Fibroblast of villous mesenchyme (primary cell): ENCODE measurements at regions not wholly inside any gene's neighbourhood (a gene's known extent, or its start where the extent isn't known, plus 50 kb on each side); places are given as distances from the start of the nearest gene placed in this dataset.
"Not testable (repeated sequence)": the region's sequence is repeated elsewhere in the genome, so short reads cannot be mapped to it uniquely, and the experiment has no call there.

ENCODE experiments used
- DNase-seq: peaks from one replicate; pipeline ENCODE4 v3.0.0-alpha.2; 2010; ENCODE audit warnings: low read depth
- H3K4me3 ChIP-seq: 2 replicates; pipeline ENCODE4 v1.5.1; 2011; ENCODE audit warnings: low read depth, mild to moderate bottlenecking, low read length
- TF ChIP-seq, protein P1 (sequence below): IDR thresholded peaks from 2 replicates; pipeline ENCODE4 v1.5.1; 2012; ENCODE audit warnings: low read depth, mild to moderate bottlenecking, low read length; ENCODE audit not compliant: insufficient read depth

DNA sequence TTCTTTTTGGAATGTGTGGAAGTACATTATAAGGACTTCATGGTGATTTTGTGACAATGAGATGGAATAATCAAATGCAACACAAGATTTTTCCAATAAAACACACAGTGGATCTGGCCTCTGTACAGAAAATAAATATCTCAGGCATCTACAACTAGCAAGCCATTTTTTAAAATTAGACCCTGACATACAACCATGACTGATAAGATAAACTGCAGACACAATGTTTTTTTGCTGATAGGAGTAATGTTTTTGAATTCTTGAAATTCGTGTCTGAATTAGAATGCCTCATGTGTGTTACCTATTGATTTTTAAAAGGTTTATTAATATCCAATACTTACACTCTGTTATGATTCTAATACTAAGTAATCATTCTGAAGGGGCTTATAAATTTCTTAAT lies 328.1 kb downstream of the HGF start:
- TF ChIP-seq, protein P1, sequence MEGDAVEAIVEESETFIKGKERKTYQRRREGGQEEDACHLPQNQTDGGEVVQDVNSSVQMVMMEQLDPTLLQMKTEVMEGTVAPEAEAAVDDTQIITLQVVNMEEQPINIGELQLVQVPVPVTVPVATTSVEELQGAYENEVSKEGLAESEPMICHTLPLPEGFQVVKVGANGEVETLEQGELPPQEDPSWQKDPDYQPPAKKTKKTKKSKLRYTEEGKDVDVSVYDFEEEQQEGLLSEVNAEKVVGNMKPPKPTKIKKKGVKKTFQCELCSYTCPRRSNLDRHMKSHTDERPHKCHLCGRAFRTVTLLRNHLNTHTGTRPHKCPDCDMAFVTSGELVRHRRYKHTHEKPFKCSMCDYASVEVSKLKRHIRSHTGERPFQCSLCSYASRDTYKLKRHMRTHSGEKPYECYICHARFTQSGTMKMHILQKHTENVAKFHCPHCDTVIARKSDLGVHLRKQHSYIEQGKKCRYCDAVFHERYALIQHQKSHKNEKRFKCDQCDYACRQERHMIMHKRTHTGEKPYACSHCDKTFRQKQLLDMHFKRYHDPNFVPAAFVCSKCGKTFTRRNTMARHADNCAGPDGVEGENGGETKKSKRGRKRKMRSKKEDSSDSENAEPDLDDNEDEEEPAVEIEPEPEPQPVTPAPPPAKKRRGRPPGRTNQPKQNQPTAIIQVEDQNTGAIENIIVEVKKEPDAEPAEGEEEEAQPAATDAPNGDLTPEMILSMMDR = no peak
- H3K4me3 ChIP-seq = no peak overlapping the region
- no peak for DNase-seq

DNA sequence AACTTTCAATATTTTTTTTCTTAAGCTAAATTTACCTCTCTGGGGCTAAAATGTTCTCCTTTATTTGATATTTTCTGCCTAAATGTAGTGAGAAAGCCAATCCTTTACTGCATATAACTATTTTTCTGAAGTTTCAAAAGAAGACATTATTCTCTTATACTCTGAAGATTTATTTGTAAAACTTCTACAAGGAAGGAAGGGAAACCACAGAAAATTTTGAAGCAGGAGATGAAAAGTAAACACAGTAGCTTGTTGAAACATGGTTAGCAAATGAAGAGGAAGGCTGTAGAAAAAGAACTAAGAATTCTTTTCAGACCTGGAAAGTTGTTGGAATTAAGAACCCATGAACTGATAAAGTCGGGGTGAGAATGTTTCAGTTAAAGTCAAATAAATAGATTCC lies 330.3 kb downstream of the HGF start:
- DNase-seq = peak; percentile 11
- TF ChIP-seq, protein P1 = no peak
- no peak overlapping the region for H3K4me3 ChIP-seq

DNA sequence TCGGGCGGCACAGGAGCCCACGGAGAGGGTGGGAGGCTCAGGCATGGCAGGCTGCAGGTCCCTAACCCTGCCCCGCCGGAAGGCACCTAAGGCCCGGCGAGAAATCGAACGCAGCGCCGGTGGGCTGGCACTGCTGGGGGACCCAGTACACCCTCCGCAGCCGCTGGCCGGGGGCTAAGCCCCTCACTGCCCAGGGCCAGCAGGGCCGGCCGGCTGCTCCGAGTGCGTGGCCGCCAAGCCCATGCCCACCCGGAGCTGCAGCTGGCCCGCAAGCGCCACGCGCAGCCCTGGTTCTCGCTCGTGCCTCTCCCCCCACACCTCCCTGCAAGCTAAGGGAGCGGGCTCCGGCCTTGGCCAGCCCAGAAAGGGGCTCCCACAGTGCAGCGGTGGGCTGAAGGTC lies 332.7 kb downstream of the HGF start:
- not testable (repeated sequence) for DNase-seq, H3K4me3 ChIP-seq

DNA sequence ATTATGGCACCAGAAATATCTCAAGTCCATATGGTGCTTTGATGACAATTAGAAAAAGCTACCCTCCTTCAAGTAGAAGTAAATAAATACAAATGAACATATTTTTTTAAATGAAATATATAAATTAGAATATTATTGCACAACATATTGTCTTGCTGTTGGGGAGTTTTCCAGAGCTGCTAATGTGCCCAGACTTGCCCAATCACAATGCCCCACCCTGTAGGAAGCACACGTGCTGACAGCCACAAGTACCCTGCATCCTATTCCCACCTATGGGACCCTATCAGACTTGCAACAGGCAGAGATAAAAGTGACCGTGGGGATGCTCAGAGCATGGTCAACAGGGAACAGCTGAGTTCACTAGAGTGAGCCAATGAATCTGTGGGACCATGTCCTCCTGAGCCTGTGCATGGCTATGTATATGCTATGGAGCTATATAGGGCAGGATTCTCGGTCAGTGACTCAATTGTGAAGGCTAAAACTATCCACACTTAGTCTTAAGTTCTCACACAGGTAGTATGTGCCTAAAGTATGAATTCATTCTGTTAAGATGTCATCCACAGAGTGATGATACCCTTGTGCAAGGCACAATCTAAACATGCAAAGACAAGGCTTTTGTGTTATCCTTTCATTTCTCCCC lies 336.0 kb downstream of the HGF start:
- DNase-seq = no peak
- TF ChIP-seq, protein P1 = no peak
- H3K4me3 ChIP-seq = no peak overlapping the region

DNA sequence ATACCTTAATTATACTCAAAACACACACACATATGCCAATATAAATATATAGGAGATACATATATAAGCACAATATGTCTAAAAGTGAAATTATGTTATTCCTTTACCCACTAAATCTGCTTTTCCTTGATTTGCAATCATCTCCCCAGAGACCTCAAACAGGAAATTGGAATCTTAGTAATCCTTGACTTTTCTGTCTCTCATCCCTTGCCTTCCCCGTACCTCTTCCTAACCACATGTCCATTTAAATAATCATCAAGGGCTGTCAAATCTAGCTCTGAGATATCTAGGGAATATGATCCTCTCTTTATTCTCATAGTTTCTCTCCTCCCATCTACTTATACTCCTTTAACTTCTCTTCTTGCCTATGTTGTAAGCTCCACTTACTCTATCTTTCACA lies 336.6 kb downstream of the HGF start:
- TF ChIP-seq, protein P1 = no peak
- H3K4me3 ChIP-seq = no peak overlapping the region
- DNase-seq = no peak

DNA sequence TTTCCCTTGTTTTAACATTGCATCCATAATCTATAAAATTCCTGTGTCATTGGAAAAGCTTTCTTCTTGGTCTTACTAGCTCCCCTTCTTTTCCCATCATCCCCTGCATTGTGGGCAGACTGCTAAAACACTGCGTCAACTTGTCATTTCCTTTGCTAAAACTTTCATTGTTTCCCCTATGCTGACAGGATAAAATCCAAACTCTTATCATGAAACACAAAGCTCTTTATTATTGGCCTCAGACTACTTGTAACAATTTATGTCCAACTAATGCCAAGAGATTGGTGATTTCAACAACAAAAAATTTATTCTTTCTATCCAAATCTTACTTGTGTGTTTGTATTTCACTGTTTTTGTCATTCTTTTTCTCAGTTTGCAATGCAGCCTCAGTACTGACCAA lies 339.1 kb downstream of the HGF start:
- H3K4me3 ChIP-seq = no peak overlapping the region
- TF ChIP-seq, protein P1 = no peak
- no peak for DNase-seq

DNA sequence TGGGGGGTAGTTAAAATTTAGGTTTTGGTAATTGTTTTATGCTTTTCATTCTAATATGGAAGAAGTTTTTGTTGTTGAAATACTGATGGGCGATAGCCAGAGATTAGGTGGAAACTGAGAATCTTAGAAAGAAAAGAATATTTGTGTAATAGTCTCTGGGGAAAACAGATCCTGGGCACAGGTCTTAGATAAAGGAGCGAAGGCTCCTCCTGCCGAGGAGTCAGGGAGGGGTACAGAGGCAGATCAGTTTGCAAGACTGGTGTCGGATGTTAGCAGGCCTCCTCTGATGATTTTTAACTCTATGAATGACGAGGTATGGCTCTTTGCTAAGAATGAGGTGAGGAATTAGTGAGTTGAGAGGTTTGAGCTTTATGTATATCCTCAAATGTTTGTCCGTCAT lies 339.7 kb downstream of the HGF start:
- TF ChIP-seq, protein P1 = peak; percentile 12
- DNase-seq = no peak

DNA sequence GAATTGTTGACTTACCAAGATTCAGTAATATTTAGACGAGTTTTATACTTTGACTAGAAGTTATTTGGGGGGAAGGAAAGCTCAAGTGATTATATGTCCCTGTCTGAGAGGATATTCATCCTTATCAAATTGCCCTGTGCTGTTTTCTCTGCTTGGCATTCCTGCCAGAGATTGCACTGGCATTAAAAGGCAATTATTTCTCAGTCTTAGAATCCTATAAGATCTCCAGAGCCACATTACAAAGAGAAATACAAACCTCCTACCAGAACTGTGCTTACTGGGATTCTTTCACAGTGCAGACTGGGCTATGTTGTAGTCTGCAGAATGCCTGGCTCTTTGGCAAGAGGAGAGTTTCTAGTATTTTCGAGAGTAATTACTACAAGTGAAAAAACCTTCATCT lies 342.4 kb downstream of the HGF start:
- no peak for DNase-seq
- H3K4me3 ChIP-seq = no peak overlapping the region
- TF ChIP-seq, protein P1 = no peak

More for the DNA sequence above, 339.7 kb downstream of the HGF start:
- no peak overlapping the region for H3K4me3 ChIP-seq
